GM10266 (cell line): ENCODE measurements at regions not wholly inside any gene's neighbourhood (a gene's known extent, or its start where the extent isn't known, plus 50 kb on each side); places are given as distances from the start of the nearest gene placed in this dataset.

Source experiments
- DNase-seq: peaks from one replicate; pipeline ENCODE4 v3.0.0; 2012; ENCODE audit errors: extremely low spot score
- CTCF ChIP-seq: IDR thresholded peaks from 2 replicates; pipeline ENCODE4 v1.5.1; 2012; ENCODE audit warnings: mild to moderate bottlenecking, low read depth; ENCODE audit not compliant: control insufficient read depth, insufficient read depth; ENCODE audit errors: missing control alignments

GRCh38 chr16:48820379-48820778 is 210.4 kb upstream of the N4BP1 start:
- no peak for DNase-seq
- TF ChIP-seq CTCF: no peak

GRCh38 chr16:48818257-48818656 is 208.3 kb upstream of the N4BP1 start:
- no peak for TF ChIP-seq CTCF
- no peak for DNase-seq

- no peak for TF ChIP-seq CTCF
- no peak for DNase-seq
Observed at GRCh38 chr16:48817032-48817431, 207.1 kb upstream of the N4BP1 start.

- no peak for TF ChIP-seq CTCF
- no peak for DNase-seq
Observed at GRCh38 chr16:48816393-48816792, 206.4 kb upstream of the N4BP1 start.

GRCh38 chr16:48814994-48815393 is 205.0 kb upstream of the N4BP1 start:
- DNase-seq: no peak

GRCh38 chr16:48813485-48813884 is 203.5 kb upstream of the N4BP1 start:
- no peak for TF ChIP-seq CTCF
- no peak for DNase-seq

More at GRCh38 chr16:48814994-48815393, 205.0 kb upstream of the N4BP1 start:
- no peak for TF ChIP-seq CTCF

GRCh38 chr16:48812856-48813255 is 202.9 kb upstream of the N4BP1 start:
- TF ChIP-seq CTCF: no peak
- DNase-seq: no peak
